Activated T-cell treated with anti-CD3 and anti-CD28 coated beads for 48 hours (primary cell): ENCODE measurements at regions not wholly inside any gene's neighbourhood (a gene's known extent, or its start where the extent isn't known, plus 50 kb on each side); places are given as distances from the start of the nearest gene placed in this dataset.
"Not testable (repeated sequence)": the region's sequence is repeated elsewhere in the genome, so short reads cannot be mapped to it uniquely, and the experiment has no call there.

Experiments used
- DNase-seq: peaks from one replicate; pipeline ENCODE4 v3.0.0-alpha.2; 2020; ENCODE audit warnings: low read depth

GRCh38 chr13:83470133-83470797 is 412.0 kb downstream of the SLITRK1 start:
- no peak for DNase-seq

- DNase-seq = no peak
Observed at GRCh38 chr13:83453723-83454122, 428.6 kb downstream of the SLITRK1 start.

GRCh38 chr13:83453300-83453699 is 429.0 kb downstream of the SLITRK1 start:
- no peak for DNase-seq

- DNase-seq = no peak
Observed at GRCh38 chr13:83452292-83452950, 429.9 kb downstream of the SLITRK1 start.

GRCh38 chr13:83450591-83450990 is 431.7 kb downstream of the SLITRK1 start:
- DNase-seq = no peak

- DNase-seq = no peak
Observed at GRCh38 chr13:83449668-83450395, 432.4 kb downstream of the SLITRK1 start.

- DNase-seq = no peak
Observed at GRCh38 chr13:83440465-83440864, 441.8 kb downstream of the SLITRK1 start.

- not testable (repeated sequence) for DNase-seq
Observed at GRCh38 chr13:83439464-83439863, 442.8 kb downstream of the SLITRK1 start.

GRCh38 chr13:83423861-83424260 is 458.4 kb downstream of the SLITRK1 start:
- no peak for DNase-seq

- DNase-seq = no peak
Observed at GRCh38 chr13:83423381-83423780, 458.9 kb downstream of the SLITRK1 start.

- DNase-seq = no peak
Observed at GRCh38 chr13:83414393-83414792, 467.9 kb downstream of the SLITRK1 start.

- DNase-seq = no peak
Observed at GRCh38 chr13:83386609-83387008, 495.7 kb downstream of the SLITRK1 start.

GRCh38 chr13:83378908-83379307 is 503.4 kb downstream of the SLITRK1 start:
- DNase-seq = no peak

- no peak for DNase-seq
Observed at GRCh38 chr13:83377491-83377890, 504.8 kb downstream of the SLITRK1 start.

GRCh38 chr13:83372786-83373185 is 509.5 kb downstream of the SLITRK1 start:
- no peak for DNase-seq

GRCh38 chr13:83365723-83366122 is 516.6 kb downstream of the SLITRK1 start:
- DNase-seq = no peak

- DNase-seq = no peak
Observed at GRCh38 chr13:83355041-83355440, 527.2 kb downstream of the SLITRK1 start.

- no peak for DNase-seq
Observed at GRCh38 chr13:83352391-83352790, 529.9 kb downstream of the SLITRK1 start.

GRCh38 chr13:83350569-83350968 is 531.7 kb downstream of the SLITRK1 start:
- DNase-seq = no peak

- DNase-seq = no peak
Observed at GRCh38 chr13:83344518-83344917, 537.8 kb downstream of the SLITRK1 start.

- no peak for DNase-seq
Observed at GRCh38 chr13:83340170-83340569, 542.1 kb downstream of the SLITRK1 start.

GRCh38 chr13:83333614-83334388 is 548.5 kb downstream of the SLITRK1 start:
- DNase-seq = no peak
